HG02970 (cell line): ENCODE measurements at regions not wholly inside any gene's neighbourhood (a gene's known extent, or its start where the extent isn't known, plus 50 kb on each side); places are given as distances from the start of the nearest gene placed in this dataset.

Experiments
- ATAC-seq: cut with Tn5 transposase; IDR thresholded peaks from one replicate; pipeline ENCODE4 v1.9.1; 2021; ENCODE audit warnings: mild to moderate bottlenecking, moderate library complexity, moderate number of reproducible peaks; ENCODE audit not compliant: unreplicated experiment, low FRiP score

- ATAC-seq, result peak; percentile 67
Observed at GRCh38 chr20:53839423-53840176, 230.8 kb downstream of the BCAS1 start.

GRCh38 chr20:53838311-53838868, 232.0 kb downstream of the BCAS1 start:
- no peak for ATAC-seq

- no peak for ATAC-seq
Observed at GRCh38 chr20:53837126-53837826, 233.1 kb downstream of the BCAS1 start.

GRCh38 chr20:53834749-53835148, 235.6 kb downstream of the BCAS1 start:
- no peak for ATAC-seq

- no peak for ATAC-seq
Observed at GRCh38 chr20:53834062-53834442, 236.3 kb downstream of the BCAS1 start.

- ATAC-seq, result no peak
Observed at GRCh38 chr20:53833333-53834061, 236.9 kb downstream of the BCAS1 start.

GRCh38 chr20:53832499-53832898, 237.9 kb downstream of the BCAS1 start:
- no peak for ATAC-seq

GRCh38 chr20:53831812-53832211, 238.2 kb upstream of the ZNF217 start:
- no peak for ATAC-seq

- ATAC-seq, result no peak
Observed at GRCh38 chr20:53831228-53831627, 237.6 kb upstream of the ZNF217 start.

GRCh38 chr20:53829724-53830521, 236.3 kb upstream of the ZNF217 start:
- no peak for ATAC-seq

GRCh38 chr20:53829255-53829723, 235.7 kb upstream of the ZNF217 start:
- no peak for ATAC-seq

- ATAC-seq, result no peak
Observed at GRCh38 chr20:53828682-53829254, 235.1 kb upstream of the ZNF217 start.

GRCh38 chr20:53828088-53828681, 234.5 kb upstream of the ZNF217 start:
- no peak for ATAC-seq

GRCh38 chr20:53827292-53828087, 233.9 kb upstream of the ZNF217 start:
- no peak for ATAC-seq

- ATAC-seq, result peak; percentile 56
Observed at GRCh38 chr20:53826597-53827291, 233.1 kb upstream of the ZNF217 start.

GRCh38 chr20:53826090-53826489, 232.5 kb upstream of the ZNF217 start:
- no peak for ATAC-seq

- no peak for ATAC-seq
Observed at GRCh38 chr20:53825282-53825681, 231.6 kb upstream of the ZNF217 start.

GRCh38 chr20:53824779-53825178, 231.1 kb upstream of the ZNF217 start:
- ATAC-seq, result no peak
